Right ventricle myocardium inferior (tissue), 1 donor: ENCODE measurements at regions not wholly inside any gene's neighbourhood (a gene's known extent, or its start where the extent isn't known, plus 50 kb on each side); places are given as distances from the start of the nearest gene placed in this dataset.
"Not testable (repeated sequence)": the region's sequence is repeated elsewhere in the genome, so short reads cannot be mapped to it uniquely, and the experiment has no call there.

Experiments used
- ATAC-seq: fragments of 200-7000 bp; cut with Tn5 transposase; one replicate; pipeline ENCODE4 v1.9.1; 2020; ENCODE audit warnings: mild to moderate bottlenecking, moderate library complexity
- DNase-seq: peaks from one replicate; pipeline ENCODE4 v3.0.0; 2021; ENCODE audit errors: missing footprints
- intact Hi-C: fragments of 100-400 bp; cut with DNase I; formaldehyde crosslinking; loops from one replicate; pipeline ENCODE4 v1.11.0; 2022
- donor health status: DM: no; HTN: yes; CAD: no; lungs with severe emphysema.

DNA sequence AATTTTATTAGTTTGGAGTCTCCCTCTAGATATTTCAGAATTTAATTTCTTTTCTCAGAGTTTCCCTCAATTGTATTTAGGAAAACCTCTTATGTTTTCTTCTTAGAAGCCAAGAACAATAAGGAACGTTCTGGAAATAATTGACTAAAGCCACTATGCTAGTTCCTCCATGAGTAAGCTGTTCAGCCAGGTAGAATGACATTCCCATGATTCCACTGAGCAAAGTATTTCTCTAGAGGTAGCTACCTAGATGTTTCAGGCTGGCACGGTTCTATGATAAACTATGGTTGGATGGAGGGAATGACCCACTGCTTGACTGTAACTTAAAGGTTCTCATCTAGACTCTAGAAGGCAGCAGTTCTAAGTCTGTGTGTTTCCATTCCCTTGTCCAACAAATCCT is 62.4 kb downstream of the CLDN17 start:
- intact Hi-C loops: no loop called here
- DNase-seq (no peak), ATAC-seq (no peak)

DNA sequence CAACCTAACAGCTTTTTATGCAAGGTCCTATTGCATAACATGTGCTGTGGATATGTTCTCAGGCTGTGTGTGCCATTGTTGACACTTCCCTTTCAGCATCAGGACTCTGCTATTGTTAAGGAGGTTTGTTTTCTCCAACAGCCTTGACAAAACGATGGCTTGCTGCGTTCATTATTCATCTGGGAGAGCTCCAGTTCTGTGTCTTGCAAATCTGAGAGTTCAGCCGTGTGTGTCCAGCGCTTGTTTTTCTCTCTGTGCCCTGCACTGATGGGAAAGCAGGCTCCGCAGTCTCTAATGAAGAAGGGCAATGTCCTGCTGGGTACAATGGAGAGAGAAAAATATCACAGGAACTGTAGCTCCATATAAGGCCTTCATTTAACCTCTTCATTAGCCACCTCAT is 63.7 kb downstream of the CLDN17 start:
- intact Hi-C loops: no loop called here
- ATAC-seq (no peak), DNase-seq (no peak)

DNA sequence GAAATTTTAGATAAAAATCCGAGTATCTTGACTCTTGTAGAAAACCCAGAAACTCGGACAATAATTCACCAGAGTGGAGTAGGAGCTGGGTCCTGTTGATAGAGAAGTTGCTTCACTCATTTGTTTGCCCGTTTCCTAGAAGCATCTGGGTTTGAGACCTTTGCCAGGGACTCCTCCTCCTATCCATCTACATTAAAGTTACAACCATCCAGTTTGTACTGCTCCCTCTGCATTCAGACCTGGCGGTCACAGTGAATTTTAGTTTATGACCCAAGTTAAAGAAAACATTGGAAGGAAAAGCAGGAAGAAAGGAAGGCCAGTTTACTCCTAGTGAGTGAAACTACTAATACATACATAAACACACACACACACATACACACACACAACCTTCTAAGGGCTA is 64.6 kb downstream of the CLDN17 start:
- DNase-seq (no peak), ATAC-seq (no peak)
- intact Hi-C loops: no loop called here

DNA sequence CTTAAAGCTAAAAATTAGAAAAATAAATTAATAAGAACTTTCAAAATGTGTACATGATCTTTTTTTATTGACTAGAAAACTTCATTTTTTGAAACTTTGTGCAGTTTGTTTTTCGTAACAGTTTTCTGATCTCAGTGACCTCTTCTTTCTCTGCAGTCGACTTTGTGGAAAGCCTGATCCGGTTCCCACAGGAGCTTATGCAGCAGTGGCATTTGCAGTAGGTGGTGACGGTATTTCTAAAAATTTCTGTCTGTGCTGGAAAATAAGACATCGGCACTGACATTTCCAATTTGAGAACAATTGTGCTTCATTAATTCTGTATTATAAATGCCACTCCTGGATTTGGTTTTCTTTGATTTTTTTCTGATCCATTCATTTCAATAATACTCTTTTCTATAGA is 68.8 kb downstream of the CLDN17 start:
- no peak for DNase-seq
- intact Hi-C loops: no loop called here
- no peak for ATAC-seq

DNA sequence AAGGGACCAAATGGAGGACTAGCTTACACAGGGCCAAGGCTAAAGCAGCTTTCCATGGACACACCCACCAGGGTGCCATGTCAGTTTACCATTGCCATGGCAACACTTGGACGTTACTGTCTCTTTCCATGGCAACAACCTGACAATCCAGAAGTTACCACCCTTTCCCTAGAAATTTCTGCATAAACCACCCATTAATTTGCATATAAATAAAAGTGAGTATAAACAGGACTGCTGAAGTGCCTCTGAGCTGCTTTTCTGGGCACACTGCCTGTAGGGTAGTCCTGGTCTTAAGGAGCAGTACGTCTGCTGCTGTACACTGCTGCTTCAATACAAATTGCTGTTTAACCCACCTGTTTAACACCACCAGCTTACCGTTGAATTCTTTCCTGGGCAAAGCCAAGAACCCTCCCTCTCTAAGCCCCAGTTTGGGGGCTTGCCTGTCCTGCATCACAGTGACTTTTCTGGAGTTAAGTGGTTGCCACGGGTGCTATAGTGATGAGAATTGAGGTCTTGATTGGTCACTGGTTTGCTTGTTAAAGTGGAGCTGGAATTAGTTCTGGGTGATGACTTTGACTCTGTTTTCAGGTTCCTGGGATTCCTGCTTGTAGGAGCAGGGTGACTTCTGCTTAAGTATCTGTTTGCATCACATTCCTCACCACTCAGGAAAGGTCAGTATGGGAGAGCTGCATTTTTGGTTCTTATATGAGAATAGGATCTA is 83.2 kb downstream of the CLDN17 start:
- DNase-seq: no peak
- no peak for ATAC-seq
- intact Hi-C loops: no loop called here

DNA sequence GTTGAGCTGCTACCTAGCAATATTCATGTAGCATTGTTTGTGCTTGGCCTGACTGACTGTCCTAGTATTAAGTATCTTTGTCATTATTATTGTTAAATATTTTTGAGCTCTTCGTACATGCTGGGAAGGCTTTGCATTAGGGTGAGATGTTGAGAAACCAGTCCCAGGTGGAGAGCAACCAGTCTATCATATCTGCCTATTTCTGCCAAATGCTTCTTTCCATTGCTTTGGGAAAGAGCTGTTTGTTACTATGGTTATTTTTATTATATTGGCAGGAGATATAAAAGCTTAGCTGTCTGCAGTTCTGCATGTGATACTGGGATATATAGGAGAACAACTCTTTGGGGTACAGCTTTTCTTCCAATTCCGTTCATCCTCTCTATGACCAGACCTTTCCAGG is 85.1 kb downstream of the CLDN17 start:
- intact Hi-C loops: no loop called here
- DNase-seq (no peak), ATAC-seq (no peak)

DNA sequence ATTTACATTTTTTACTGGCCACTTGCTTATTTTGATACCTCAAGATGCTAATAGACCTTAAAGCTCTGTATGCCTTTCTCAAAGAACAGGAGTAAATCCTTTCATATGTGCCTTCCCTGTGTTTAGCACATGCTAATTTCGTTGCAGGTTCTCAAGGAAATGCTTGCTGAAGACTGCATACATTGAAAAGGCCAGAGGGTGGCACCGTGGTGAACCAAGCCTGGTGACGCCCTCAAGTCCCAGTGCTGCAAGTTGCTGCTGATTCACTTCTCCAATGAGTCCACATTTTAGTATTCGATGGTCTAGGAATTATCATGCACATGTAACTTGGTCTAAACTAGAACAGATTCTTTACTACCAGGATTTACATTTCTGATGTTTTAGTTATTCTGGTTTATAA is 94.1 kb downstream of the CLDN17 start:
- ATAC-seq (no peak), DNase-seq (no peak)
- intact Hi-C loops: loop anchor here (10.0 kb wide), 1 partner anchor 182 kb away; no protein-coding TSS in a partner anchor

DNA sequence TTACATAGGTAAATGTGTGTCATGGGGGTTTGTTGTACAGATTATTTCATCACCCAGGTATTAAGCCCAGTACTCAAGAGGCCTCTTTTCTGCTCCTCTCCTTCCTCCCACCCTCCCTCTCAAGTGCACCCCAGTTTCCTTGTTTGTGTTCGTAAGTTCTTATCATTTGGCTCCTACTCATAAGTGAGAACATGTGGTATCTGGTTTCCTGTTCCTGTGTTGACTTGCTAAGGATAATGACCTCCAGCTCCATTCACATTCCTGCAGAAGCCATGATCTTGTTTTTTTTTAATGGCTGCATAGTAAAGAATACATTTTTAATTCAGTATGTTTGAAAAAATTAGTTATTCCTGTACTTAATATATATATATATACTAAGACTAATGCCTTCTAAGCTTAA is 107.7 kb downstream of the CLDN17 start:
- intact Hi-C loops: no loop called here
- ATAC-seq (no peak), DNase-seq (no peak)

DNA sequence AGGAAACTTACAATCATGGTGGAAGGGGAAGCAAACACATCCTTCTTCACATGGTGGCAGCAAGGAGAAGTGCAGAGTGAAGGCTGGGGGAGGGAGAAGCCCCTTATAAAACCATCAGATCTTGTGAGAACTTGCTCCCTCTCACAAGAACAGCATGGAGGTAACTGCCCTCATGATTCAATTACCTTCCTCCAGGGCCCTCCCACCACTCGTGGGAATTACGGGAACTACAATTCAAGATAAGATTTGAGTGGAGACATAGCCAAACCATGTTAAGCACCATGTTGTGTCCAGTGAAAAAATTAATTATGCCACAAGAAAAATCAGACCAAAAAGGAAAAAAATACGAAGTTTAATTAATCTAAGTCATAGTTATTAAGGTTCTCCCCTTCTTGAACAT is 109.5 kb downstream of the CLDN17 start:
- DNase-seq (no peak), ATAC-seq (no peak)
- intact Hi-C loops: no loop called here

DNA sequence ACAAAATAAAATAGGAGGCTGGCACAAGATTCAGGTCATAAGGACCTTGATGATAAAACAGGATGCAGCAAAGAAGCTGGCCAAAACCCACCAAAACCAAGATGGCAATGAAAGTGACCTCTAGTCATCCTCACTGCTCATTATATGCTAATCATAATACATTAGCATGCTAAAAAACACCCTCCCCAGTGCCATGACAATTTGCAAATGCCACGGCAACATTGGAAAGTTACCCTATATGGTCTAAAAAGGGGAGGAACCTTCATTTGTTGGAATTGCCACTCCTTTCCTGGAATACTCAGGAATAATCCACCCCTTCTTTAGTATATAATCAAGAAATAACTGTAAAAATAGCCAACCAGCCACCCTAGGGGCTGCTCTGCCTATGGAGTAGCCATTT is 108.8 kb upstream of the GRIK1 start:
- ATAC-seq (no peak), DNase-seq (no peak)
- intact Hi-C loops: loop anchor here (10.0 kb wide), 1 partner anchor 1036 kb away; no protein-coding TSS in a partner anchor

DNA sequence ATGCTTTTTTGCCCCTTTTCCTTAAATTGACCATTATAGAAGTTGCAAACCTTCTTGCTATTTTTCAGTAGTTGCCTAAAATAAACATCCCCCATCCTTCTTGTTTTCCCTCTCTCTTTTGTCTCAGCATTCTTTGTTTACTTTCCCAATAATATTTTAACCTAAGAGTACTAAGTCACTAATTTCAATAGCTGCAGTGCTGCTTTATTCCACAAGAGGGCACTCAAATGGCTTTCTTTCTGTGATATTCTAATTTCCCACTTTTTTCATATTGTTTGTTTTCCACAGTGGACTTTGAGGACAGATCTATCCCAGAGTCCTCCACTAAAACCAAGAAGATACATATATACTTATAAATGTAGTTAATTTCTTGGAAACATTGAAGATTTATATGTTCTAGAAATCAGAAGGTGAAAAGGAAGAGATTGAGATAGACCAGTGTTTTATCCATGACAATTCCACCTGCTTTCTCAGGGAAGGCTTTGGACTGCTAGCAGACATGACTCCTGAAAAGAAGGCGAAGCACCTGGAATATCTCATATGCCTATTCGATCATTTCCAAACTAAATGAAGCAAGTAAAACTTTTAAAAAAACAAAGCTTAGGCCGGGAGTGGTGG is 104.8 kb upstream of the GRIK1 start:
- no peak for DNase-seq
- no peak for ATAC-seq
- intact Hi-C loops: loop anchor here (10.0 kb wide), 1 partner anchor 1040 kb away; no protein-coding TSS in a partner anchor

DNA sequence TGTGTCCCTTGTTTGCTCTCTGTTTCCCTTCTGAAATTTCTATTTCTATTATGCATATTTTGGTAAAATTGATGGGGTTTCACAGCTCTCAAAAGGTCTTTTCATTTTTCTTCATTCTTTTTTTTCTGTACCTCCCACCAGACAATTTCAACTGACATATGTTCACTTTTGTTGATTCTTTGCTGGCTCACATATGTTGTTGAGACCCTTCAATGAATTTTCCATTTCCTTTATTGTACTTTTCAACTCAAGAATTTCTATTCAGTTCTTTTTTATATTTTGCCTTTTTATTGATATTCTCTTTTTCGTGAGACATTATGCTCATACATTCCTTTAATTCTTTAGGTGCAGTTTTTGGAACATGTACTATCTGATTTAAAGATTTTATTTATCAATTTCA is 102.6 kb upstream of the GRIK1 start:
- no peak for ATAC-seq
- intact Hi-C loops: loop anchor here (10.0 kb wide), 1 partner anchor 1042 kb away; no protein-coding TSS in a partner anchor
- DNase-seq: no peak

DNA sequence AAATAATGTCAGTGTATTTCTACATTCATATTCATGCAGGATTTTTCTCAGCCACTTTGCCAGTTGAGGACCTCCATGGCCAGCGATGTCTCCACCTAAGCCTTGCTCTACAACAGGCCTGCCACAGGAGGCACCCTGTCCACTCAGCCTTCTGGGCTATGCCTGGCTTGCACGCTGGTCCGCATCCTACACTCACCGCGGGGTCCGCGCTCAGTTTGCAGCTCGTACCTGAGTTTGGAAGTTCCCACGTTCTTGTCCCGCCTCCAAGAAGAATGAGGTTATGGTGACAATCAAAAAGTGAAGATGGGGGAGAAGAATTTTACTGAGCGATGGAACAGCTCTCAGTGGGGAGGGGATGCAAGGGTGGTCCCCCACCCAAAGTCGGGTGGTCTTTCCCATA is 93.6 kb upstream of the GRIK1 start:
- ATAC-seq (no peak), DNase-seq (peak; percentile 60)
- intact Hi-C loops: no loop called here

DNA sequence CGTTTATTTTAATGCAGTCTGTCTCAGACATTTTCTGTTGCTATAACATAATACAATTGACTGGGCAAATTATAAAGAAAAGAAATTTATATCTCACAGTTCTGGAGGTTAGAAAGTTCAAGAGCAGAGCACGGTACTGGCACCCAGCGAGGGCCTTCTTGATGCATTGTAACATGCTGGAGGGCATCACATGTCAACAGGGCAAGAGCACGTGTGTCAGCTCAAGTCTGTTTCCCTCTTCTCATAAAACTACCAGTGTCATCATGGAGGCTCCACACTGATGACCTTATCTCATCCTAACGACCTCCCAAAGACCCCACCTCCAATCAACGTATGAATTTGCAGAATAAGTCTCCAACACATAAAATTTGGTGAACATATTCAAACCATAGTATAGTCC is 90.6 kb upstream of the GRIK1 start:
- DNase-seq: no peak
- intact Hi-C loops: no loop called here
- ATAC-seq: no peak

DNA sequence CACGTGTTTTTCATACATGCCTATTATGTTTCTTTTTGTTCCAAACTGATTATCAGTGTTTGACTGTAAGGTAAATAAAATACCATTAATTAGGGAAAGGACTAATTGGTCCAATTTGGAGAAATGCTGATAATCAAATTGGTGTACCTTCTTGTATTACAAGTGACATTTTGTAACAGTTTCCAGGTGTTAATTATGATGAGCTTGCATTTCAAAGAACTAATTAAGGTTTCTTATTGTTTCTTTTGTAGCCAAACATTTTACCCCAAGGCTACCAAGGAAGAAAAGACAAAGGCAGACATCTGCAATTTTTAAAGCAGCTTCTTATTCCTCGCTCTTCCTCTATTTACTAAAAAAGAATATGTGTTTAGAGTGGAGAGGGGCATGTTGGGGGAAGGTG is 88.7 kb upstream of the GRIK1 start:
- no peak for DNase-seq
- no peak for ATAC-seq
- intact Hi-C loops: no loop called here

DNA sequence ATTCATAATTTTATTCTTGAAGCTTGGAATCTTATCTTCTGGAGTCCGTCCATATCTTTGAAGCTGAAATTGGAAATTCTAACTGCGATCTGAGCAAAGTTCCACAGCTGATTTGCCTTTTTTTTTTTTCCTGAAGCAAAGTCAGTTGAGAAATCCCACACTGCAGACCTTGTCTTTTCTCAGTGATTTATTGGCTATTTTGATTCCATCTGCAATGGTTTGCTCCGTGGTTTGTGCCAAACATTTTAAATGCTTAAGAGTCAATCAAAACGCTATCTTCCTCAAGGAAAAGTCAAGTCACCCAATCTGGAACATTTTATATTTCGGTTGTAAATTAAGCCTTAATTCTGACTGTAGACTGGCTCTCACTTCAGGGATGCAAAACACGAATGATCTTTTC is 88.2 kb upstream of the GRIK1 start:
- ATAC-seq: no peak
- intact Hi-C loops: no loop called here
- DNase-seq: no peak

DNA sequence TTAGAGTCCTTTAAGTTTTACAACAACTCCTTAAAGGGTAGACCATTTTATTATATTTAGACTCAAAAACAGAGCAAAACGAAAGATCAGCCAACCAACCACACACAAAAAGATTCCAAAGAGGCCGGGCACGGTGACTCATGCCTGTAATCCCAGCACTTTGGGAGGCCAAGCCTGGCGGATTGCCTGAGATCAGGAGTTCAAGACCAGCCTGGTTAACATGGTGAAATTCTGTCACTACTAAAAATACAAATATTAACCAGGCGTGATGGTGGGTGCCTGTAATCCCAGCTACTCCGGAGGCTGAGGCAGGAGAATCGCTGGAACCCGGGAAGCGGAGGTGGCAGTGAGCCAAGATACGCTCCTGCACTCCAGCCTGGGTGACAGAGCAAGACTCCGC is 83.3 kb upstream of the GRIK1 start:
- ATAC-seq, intact Hi-C loops: not testable (repeated sequence)
- DNase-seq: peak; percentile 17

DNA sequence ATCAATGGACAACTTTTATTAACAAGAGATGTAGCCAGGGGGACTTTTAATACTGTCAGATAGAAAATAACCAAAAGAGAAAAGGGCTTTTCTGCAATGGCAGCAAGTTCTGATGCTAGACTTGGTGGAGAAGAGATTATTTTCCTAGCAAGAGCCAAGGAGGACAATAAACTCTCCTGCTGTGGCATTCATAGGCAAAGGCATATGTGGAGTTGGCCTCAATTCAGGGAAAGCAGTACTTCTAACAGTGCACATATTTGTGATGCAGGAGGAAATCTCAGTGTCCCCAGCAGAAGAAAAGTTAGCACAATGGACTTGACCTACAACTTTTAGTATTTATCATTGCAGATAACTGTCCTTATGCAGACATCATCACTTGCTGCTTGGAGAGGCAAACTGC is 75.1 kb upstream of the GRIK1 start:
- intact Hi-C loops: no loop called here
- ATAC-seq (no peak), DNase-seq (no peak)

DNA sequence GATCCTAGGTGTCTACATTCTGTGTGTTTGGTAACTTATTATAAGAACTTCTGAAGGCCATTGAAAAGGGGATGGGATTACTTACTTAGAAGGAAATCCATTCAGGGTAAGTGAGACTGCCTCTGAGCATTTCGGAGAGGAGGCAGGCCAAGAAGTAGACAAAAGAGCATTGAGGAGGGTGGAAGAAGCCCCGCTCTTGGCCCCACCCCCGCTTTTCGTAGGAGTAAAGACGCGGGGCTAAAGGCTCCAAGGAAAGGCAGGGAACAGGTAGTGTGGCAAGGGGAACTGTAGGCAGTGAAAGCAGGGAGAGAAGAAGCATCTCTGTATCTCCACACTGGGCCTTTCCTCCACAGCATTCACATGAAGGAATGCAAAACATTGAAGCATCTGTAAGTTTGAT is 51.8 kb upstream of the GRIK1 start:
- ATAC-seq (no peak), DNase-seq (no peak)
- intact Hi-C loops: no loop called here

DNA sequence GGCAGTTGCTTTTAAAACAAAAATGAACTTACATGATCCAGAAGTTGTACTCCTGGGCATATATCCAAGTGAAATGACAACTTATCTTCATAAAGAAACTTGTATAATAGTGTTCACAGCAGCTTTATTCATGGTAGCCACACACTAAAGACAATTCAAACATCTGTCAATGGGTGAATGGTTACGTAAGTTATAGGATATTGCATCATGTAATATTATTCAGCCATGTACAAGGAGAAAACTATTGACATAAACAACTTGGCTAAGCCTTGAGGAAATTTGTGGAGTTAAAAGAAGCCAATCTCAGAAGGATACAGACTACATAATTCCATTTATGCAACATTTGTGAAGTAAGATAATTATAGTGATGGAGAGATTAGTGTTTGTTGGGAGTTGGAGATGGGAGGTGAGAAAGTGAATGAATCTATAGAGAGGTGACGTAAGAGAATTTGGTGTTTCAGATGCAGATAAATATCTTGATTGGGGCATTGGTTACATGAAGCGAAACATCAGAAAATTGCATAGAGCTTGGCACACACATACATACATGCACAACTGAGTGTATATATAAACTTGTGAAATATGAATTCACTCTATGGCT is 49.9 kb upstream of the GRIK1 start:
- intact Hi-C loops: no loop called here
- no peak for DNase-seq
- ATAC-seq: no peak
